Upper lobe of right lung (tissue), 1 donor: ENCODE measurements at regions not wholly inside any gene's neighbourhood (a gene's known extent, or its start where the extent isn't known, plus 50 kb on each side); places are given as distances from the start of the nearest gene placed in this dataset.
"Not testable (repeated sequence)": the region's sequence is repeated elsewhere in the genome, so short reads cannot be mapped to it uniquely, and the experiment has no call there.

Experiments used
- ATAC-seq: fragments of 200-7000 bp; cut with Tn5 transposase; one replicate; pipeline ENCODE4 v1.9.1; 2020; ENCODE audit warnings: mild to moderate bottlenecking, moderate library complexity
- DNase-seq: peaks from one replicate; pipeline ENCODE4 v3.0.0-alpha.2; 2020
- H3K27ac ChIP-seq: fragments of 200-600 bp; one replicate; pipeline ENCODE4 v1.8.0; 2022
- H3K27me3 ChIP-seq: fragments of 200-600 bp; one replicate; pipeline ENCODE4 v1.8.0; 2022; ENCODE audit warnings: mild to moderate bottlenecking
- H3K36me3 ChIP-seq: fragments of 200-600 bp; one replicate; pipeline ENCODE4 v1.8.0; 2022
- H3K4me1 ChIP-seq: fragments of 200-600 bp; one replicate; pipeline ENCODE4 v1.8.0; 2022
- H3K4me3 ChIP-seq: fragments of 200-600 bp; one replicate; pipeline ENCODE4 v1.8.0; 2022; ENCODE audit warnings: mild to moderate bottlenecking
- H3K9me3 ChIP-seq: fragments of 200-600 bp; one replicate; pipeline ENCODE4 v1.8.0; 2022
- intact Hi-C: fragments of 100-400 bp; cut with DNase I; formaldehyde crosslinking; loops from one replicate; pipeline ENCODE4 v1.11.0; 2022
- TF ChIP-seq, protein P1 (sequence below): fragments of 200-600 bp; IDR thresholded peaks from one replicate; pipeline ENCODE4 v1.8.0; 2022; ENCODE audit warnings: antibody characterized with exemption
- donor health status: DM: no; HTN: yes; CAD: no; lungs with severe emphysema.

GRCh38 chr6:21785164-21785563 is 191.6 kb downstream of the SOX4 start:
- no peaks in the 10 kb centered on the region for H3K9me3 ChIP-seq
- H3K36me3 ChIP-seq = no peaks in the 10 kb centered on the region
- H3K4me1 ChIP-seq = no peaks in the 10 kb centered on the region
- intact Hi-C loops = no loop called here
- DNase-seq = no peak
- H3K27ac ChIP-seq = no peak overlapping the region
- H3K4me3 ChIP-seq = no peak overlapping the region
- TF ChIP-seq, protein P1, sequence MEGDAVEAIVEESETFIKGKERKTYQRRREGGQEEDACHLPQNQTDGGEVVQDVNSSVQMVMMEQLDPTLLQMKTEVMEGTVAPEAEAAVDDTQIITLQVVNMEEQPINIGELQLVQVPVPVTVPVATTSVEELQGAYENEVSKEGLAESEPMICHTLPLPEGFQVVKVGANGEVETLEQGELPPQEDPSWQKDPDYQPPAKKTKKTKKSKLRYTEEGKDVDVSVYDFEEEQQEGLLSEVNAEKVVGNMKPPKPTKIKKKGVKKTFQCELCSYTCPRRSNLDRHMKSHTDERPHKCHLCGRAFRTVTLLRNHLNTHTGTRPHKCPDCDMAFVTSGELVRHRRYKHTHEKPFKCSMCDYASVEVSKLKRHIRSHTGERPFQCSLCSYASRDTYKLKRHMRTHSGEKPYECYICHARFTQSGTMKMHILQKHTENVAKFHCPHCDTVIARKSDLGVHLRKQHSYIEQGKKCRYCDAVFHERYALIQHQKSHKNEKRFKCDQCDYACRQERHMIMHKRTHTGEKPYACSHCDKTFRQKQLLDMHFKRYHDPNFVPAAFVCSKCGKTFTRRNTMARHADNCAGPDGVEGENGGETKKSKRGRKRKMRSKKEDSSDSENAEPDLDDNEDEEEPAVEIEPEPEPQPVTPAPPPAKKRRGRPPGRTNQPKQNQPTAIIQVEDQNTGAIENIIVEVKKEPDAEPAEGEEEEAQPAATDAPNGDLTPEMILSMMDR = no peak
- H3K27me3 ChIP-seq = no peaks in the 10 kb centered on the region
- no peak for ATAC-seq

- intact Hi-C loops = no loop called here
Measured at GRCh38 chr6:21791056-21791455, 197.5 kb downstream of the SOX4 start.

GRCh38 chr6:21791581-21791980 is 198.0 kb downstream of the SOX4 start:
- intact Hi-C loops = no loop called here
- Histone ChIP-seq H3K4me1 (no peaks in the 10 kb centered on the region), H3K9me3 (no peaks in the 10 kb centered on the region), H3K27me3 (no peaks in the 10 kb centered on the region), H3K36me3 (no peaks in the 10 kb centered on the region), H3K27ac (no peak overlapping the region), H3K4me3 (no peak overlapping the region)
- DNase-seq (no peak), ATAC-seq (no peak)
- TF ChIP-seq, protein P1 = no peak

More at GRCh38 chr6:21791056-21791455, 197.5 kb downstream of the SOX4 start:
- no peaks in the 10 kb centered on the region for H3K9me3 ChIP-seq
- no peak overlapping the region for H3K4me3 ChIP-seq
- no peak for DNase-seq
- no peaks in the 10 kb centered on the region for H3K27me3 ChIP-seq
- no peaks in the 10 kb centered on the region for H3K4me1 ChIP-seq
- TF ChIP-seq, protein P1 = no peak
- no peaks in the 10 kb centered on the region for H3K36me3 ChIP-seq
- H3K27ac ChIP-seq = no peak overlapping the region
- ATAC-seq = no peak

GRCh38 chr6:21792177-21792576 is 198.6 kb downstream of the SOX4 start:
- no peak overlapping the region for H3K27ac ChIP-seq
- no peaks in the 10 kb centered on the region for H3K27me3 ChIP-seq
- no peaks in the 10 kb centered on the region for H3K9me3 ChIP-seq
- no peaks in the 10 kb centered on the region for H3K36me3 ChIP-seq
- DNase-seq = no peak
- no peak for ATAC-seq
- intact Hi-C loops = no loop called here
- TF ChIP-seq, protein P1 = no peak
- no peaks in the 10 kb centered on the region for H3K4me1 ChIP-seq
- no peak overlapping the region for H3K4me3 ChIP-seq

GRCh38 chr6:21796979-21797378 is 203.4 kb downstream of the SOX4 start:
- H3K27ac ChIP-seq, ATAC-seq, H3K9me3 ChIP-seq, DNase-seq, H3K27me3 ChIP-seq, intact Hi-C loops, H3K36me3 ChIP-seq, H3K4me1 ChIP-seq, H3K4me3 ChIP-seq: not testable (repeated sequence)

DNA sequence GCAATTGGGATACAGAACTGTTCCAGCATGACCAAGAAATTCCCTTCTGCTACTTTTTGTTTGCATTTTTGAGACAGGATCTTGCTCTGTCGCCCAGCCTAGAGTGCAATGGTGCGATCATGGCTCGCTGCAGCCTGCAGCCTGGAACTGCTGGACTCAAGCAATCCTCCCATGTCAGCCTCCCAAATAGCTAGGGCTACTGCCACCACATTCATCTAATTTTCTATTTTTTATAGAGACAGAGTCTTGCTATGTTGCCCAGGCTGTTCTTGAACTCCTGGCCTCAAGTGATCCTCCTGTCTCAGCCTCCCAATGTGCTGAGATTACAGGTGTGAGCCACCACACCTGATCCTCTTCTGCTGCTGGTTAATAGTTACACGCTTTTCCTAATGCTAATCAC is 204.9 kb downstream of the SOX4 start:
- no peaks in the 10 kb centered on the region for H3K9me3 ChIP-seq
- TF ChIP-seq, protein P1 = no peak
- DNase-seq = no peak
- H3K4me3 ChIP-seq = no peak overlapping the region
- H3K27me3 ChIP-seq = no peaks in the 10 kb centered on the region
- intact Hi-C loops = no loop called here
- H3K4me1 ChIP-seq = no peaks in the 10 kb centered on the region
- H3K36me3 ChIP-seq = no peaks in the 10 kb centered on the region
- no peak for ATAC-seq
- H3K27ac ChIP-seq = no peak overlapping the region
